ENCODE measurements at regions not wholly inside any gene's neighbourhood (a gene's known extent, or its start where the extent isn't known, plus 50 kb on each side); places are given as distances from the start of the nearest gene placed in this dataset.

DNA sequence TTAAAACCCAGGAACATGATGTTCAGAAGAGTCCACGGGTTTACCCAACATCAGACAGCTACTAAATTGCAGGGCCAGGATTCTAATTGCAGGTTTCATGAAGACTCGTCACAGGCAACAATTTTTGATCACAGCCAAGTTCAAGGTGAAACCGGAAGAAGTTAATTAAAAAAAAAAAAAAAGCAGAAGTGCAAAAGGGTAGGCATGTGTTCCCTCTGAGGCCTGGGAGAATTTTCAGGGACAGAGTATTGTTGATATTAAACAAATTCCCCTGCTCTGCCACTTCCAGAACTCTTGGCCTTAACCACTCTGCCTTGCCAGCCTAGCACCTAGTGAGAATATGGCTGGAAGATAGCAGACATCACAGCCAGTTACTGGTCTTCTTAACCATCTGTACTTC lies 99.4 kb upstream of the TRIB2 start:
- TF ChIP-seq, protein P1, sequence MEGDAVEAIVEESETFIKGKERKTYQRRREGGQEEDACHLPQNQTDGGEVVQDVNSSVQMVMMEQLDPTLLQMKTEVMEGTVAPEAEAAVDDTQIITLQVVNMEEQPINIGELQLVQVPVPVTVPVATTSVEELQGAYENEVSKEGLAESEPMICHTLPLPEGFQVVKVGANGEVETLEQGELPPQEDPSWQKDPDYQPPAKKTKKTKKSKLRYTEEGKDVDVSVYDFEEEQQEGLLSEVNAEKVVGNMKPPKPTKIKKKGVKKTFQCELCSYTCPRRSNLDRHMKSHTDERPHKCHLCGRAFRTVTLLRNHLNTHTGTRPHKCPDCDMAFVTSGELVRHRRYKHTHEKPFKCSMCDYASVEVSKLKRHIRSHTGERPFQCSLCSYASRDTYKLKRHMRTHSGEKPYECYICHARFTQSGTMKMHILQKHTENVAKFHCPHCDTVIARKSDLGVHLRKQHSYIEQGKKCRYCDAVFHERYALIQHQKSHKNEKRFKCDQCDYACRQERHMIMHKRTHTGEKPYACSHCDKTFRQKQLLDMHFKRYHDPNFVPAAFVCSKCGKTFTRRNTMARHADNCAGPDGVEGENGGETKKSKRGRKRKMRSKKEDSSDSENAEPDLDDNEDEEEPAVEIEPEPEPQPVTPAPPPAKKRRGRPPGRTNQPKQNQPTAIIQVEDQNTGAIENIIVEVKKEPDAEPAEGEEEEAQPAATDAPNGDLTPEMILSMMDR (IDR thresholded peaks at IDR 0.05) = no peak
- TF ChIP-seq, protein P2, sequence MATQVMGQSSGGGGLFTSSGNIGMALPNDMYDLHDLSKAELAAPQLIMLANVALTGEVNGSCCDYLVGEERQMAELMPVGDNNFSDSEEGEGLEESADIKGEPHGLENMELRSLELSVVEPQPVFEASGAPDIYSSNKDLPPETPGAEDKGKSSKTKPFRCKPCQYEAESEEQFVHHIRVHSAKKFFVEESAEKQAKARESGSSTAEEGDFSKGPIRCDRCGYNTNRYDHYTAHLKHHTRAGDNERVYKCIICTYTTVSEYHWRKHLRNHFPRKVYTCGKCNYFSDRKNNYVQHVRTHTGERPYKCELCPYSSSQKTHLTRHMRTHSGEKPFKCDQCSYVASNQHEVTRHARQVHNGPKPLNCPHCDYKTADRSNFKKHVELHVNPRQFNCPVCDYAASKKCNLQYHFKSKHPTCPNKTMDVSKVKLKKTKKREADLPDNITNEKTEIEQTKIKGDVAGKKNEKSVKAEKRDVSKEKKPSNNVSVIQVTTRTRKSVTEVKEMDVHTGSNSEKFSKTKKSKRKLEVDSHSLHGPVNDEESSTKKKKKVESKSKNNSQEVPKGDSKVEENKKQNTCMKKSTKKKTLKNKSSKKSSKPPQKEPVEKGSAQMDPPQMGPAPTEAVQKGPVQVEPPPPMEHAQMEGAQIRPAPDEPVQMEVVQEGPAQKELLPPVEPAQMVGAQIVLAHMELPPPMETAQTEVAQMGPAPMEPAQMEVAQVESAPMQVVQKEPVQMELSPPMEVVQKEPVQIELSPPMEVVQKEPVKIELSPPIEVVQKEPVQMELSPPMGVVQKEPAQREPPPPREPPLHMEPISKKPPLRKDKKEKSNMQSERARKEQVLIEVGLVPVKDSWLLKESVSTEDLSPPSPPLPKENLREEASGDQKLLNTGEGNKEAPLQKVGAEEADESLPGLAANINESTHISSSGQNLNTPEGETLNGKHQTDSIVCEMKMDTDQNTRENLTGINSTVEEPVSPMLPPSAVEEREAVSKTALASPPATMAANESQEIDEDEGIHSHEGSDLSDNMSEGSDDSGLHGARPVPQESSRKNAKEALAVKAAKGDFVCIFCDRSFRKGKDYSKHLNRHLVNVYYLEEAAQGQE (IDR thresholded peaks at IDR 0.05; ENCODE audit: insufficient read depth in 1 of 2, low read depth in 2 of 2, low read length in 1 of 2) = no peak
- TF ChIP-seq POLR2AphosphoS5 (IDR thresholded peaks at IDR 0.05; ENCODE audit: low read depth, low read length) = no peak

All from Panc1 (cell line).